ENCODE measurements at regions not wholly inside any gene's neighbourhood (a gene's known extent, or its start where the extent isn't known, plus 50 kb on each side); places are given as distances from the start of the nearest gene placed in this dataset.

- POLR2A ChIA-PET (ENCODE audit: unreplicated experiment), result no interaction called here
- CTCF ChIA-PET, result no interaction called here
- DNase-seq, result no peak
- H3K27me3 ChIP-seq (ENCODE audit: insufficient read depth, low read depth), result no peaks in the 10 kb centered on the region
- BruUV-seq (replicated peaks), result no TSS peak
- no peaks in the 10 kb centered on the region for H3K9me3 ChIP-seq (ENCODE audit: insufficient read depth, low read depth)
- H3K9me2 ChIP-seq (ENCODE audit: insufficient read depth), result no peaks in the 10 kb centered on the region
- no peak overlapping the region for H3K4me2 ChIP-seq
- no peaks in the 10 kb centered on the region for H3F3A ChIP-seq (ENCODE audit: insufficient read depth, low read depth)
- no peak overlapping the region for H3K4me3 ChIP-seq
- no peak overlapping the region for H2AFZ ChIP-seq
- H4K20me1 ChIP-seq (ENCODE audit: insufficient read depth), result no peaks in the 10 kb centered on the region
- no peaks in the 10 kb centered on the region for H3K79me2 ChIP-seq (ENCODE audit: low read depth)
- no peaks in the 10 kb centered on the region for H3K36me3 ChIP-seq (ENCODE audit: low read depth)
- no peaks in the 10 kb centered on the region for H3K4me1 ChIP-seq (replicated peaks; ENCODE audit: insufficient read depth)
- no peak for TF ChIP-seq EZH2 (IDR thresholded peaks at IDR 0.05; ENCODE audit: low read depth)
- TF ChIP-seq, protein P1, sequence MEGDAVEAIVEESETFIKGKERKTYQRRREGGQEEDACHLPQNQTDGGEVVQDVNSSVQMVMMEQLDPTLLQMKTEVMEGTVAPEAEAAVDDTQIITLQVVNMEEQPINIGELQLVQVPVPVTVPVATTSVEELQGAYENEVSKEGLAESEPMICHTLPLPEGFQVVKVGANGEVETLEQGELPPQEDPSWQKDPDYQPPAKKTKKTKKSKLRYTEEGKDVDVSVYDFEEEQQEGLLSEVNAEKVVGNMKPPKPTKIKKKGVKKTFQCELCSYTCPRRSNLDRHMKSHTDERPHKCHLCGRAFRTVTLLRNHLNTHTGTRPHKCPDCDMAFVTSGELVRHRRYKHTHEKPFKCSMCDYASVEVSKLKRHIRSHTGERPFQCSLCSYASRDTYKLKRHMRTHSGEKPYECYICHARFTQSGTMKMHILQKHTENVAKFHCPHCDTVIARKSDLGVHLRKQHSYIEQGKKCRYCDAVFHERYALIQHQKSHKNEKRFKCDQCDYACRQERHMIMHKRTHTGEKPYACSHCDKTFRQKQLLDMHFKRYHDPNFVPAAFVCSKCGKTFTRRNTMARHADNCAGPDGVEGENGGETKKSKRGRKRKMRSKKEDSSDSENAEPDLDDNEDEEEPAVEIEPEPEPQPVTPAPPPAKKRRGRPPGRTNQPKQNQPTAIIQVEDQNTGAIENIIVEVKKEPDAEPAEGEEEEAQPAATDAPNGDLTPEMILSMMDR (conservative IDR thresholded peaks at IDR 0.05), result no peak
- intact Hi-C loops (cut with micrococcal nuclease; ENCODE audit: unreplicated experiment), result no loop called here
- no peak overlapping the region for H3K27ac ChIP-seq
Observed at GRCh38 chr2:56571074-56571473, 387.3 kb downstream of the CCDC85A start.

DNA sequence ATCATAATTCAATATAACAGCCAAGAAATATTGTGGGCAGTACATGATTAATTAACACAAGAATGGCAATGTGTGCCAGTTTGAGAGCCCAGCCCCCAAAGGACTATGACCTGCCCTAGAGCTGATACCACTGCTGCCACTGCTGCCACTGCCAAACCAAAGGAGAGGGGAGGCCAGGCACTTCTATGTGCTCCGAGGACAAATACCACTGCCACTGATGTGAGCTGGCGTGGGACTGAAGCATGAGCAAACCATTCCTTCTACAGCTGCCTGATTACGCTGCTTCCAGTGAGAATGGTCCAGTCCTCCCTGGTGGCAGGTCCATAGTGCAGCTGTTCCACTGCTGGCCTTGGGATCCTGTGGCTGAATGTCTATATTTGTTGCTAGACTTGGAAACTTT is 392.2 kb downstream of the CCDC85A start:
- no peaks in the 10 kb centered on the region for H4K20me1 ChIP-seq (ENCODE audit: insufficient read depth)
- TF ChIP-seq, protein P1 (conservative IDR thresholded peaks at IDR 0.05), result no peak
- TF ChIP-seq EZH2 (IDR thresholded peaks at IDR 0.05; ENCODE audit: low read depth), result no peak
- POLR2A ChIA-PET (ENCODE audit: unreplicated experiment), result no interaction called here

GRCh38 chr2:56580242-56580641 is 396.5 kb downstream of the CCDC85A start:
- Histone ChIP-seq H3K9me2 (ENCODE audit: insufficient read depth) (no peaks in the 10 kb centered on the region), H3K4me2 (no peak overlapping the region), H2AFZ (no peak overlapping the region), H4K20me1 (ENCODE audit: insufficient read depth) (no peaks in the 10 kb centered on the region), H3K27me3 (ENCODE audit: insufficient read depth, low read depth) (no peaks in the 10 kb centered on the region), H3K27ac (no peak overlapping the region), H3K4me3 (no peak overlapping the region), H3K79me2 (ENCODE audit: low read depth) (no peaks in the 10 kb centered on the region), H3F3A (ENCODE audit: insufficient read depth, low read depth) (no peaks in the 10 kb centered on the region), H3K36me3 (ENCODE audit: low read depth) (no peaks in the 10 kb centered on the region), H3K9me3 (ENCODE audit: insufficient read depth, low read depth) (no peaks in the 10 kb centered on the region), H3K4me1 (replicated peaks; ENCODE audit: insufficient read depth) (no peaks in the 10 kb centered on the region)
- DNase-seq, result no peak
- TF ChIP-seq EZH2 (IDR thresholded peaks at IDR 0.05; ENCODE audit: low read depth), result no peak
- TF ChIP-seq, protein P1 (conservative IDR thresholded peaks at IDR 0.05), result no peak
- BruUV-seq (replicated peaks), result no TSS peak
- intact Hi-C loops (cut with micrococcal nuclease; ENCODE audit: unreplicated experiment), result loop anchor here (10.0 kb wide), 1 partner anchor 165 kb away; no protein-coding TSS in a partner anchor
- ChIA-PET POLR2A (ENCODE audit: unreplicated experiment) (no interaction called here), CTCF (no interaction called here)

More for the DNA sequence above, 392.2 kb downstream of the CCDC85A start:
- no peak overlapping the region for H3K4me2 ChIP-seq
- H3K9me2 ChIP-seq (ENCODE audit: insufficient read depth), result no peaks in the 10 kb centered on the region
- no peaks in the 10 kb centered on the region for H3K27me3 ChIP-seq (ENCODE audit: insufficient read depth, low read depth)
- no peaks in the 10 kb centered on the region for H3K4me1 ChIP-seq (replicated peaks; ENCODE audit: insufficient read depth)
- intact Hi-C loops (cut with micrococcal nuclease; ENCODE audit: unreplicated experiment), result no loop called here
- no peak for DNase-seq
- H3K9me3 ChIP-seq (ENCODE audit: insufficient read depth, low read depth), result no peaks in the 10 kb centered on the region
- H3K4me3 ChIP-seq, result no peak overlapping the region
- no peak overlapping the region for H3K27ac ChIP-seq
- no peaks in the 10 kb centered on the region for H3K79me2 ChIP-seq (ENCODE audit: low read depth)
- CTCF ChIA-PET, result no interaction called here
- no peaks in the 10 kb centered on the region for H3K36me3 ChIP-seq (ENCODE audit: low read depth)
- no peaks in the 10 kb centered on the region for H3F3A ChIP-seq (ENCODE audit: insufficient read depth, low read depth)
- no TSS peak for BruUV-seq (replicated peaks)
- H2AFZ ChIP-seq, result no peak overlapping the region

Measured in PC-9 (cell line).